Thoracic aorta (tissue), 2 donors: ENCODE measurements at regions not wholly inside any gene's neighbourhood (a gene's known extent, or its start where the extent isn't known, plus 50 kb on each side); places are given as distances from the start of the nearest gene placed in this dataset.

Experiments used
- ATAC-seq: fragments of 150-250 bp; one replicate; pipeline ENCODE4 v1.8.0; 2017; ENCODE audit warnings: low read depth; ENCODE audit not compliant: insufficient number of reproducible peaks, low FRiP score
- DNase-seq: peaks from one replicate; pipeline ENCODE4 v3.0.0-alpha.2; 2020; ENCODE audit warnings: low spot score
- H3K27ac ChIP-seq, 2 donors: fragments of 200-600 bp; sonication (generic); 1 replicate in 1 of 2; 2 replicates in 1 of 2; pipeline ENCODE4 v1.5.1; 2016; ENCODE audit warnings: mild to moderate bottlenecking in 2 of 2, moderate library complexity in 2 of 2
- H3K27me3 ChIP-seq: fragments of 200-600 bp; sonication (generic); replicated peaks from 2 replicates; pipeline ENCODE4 v1.6.0; 2016; ENCODE audit warnings: mild to moderate bottlenecking; ENCODE audit not compliant: insufficient read depth
- H3K36me3 ChIP-seq: fragments of 200-600 bp; sonication (generic); one replicate; pipeline ENCODE4 v1.5.1; 2016
- H3K4me1 ChIP-seq, 2 donors: fragments of 200-600 bp; sonication (generic); 1 replicate in 1 of 2; 2 replicates in 1 of 2; pipeline versions ENCODE4 v1.5.1 to v1.6.0; 2016; ENCODE audit warnings: low read depth in 2 of 2, mild to moderate bottlenecking in 1 of 2; ENCODE audit not compliant: control insufficient read depth in 1 of 2
- H3K4me3 ChIP-seq: fragments of 200-600 bp; sonication (generic); 2 replicates; pipeline ENCODE4 v1.5.1; 2016; ENCODE audit warnings: mild to moderate bottlenecking
- H3K9me3 ChIP-seq: fragments of 200-600 bp; sonication (generic); 2 replicates; pipeline ENCODE4 v1.5.1; 2016
- TF ChIP-seq, protein P1 (sequence below): fragments of 200-600 bp; sonication (generic); IDR thresholded peaks from one replicate; pipeline ENCODE4 v1.5.1; 2019; ENCODE audit warnings: antibody characterized with exemption

DNA sequence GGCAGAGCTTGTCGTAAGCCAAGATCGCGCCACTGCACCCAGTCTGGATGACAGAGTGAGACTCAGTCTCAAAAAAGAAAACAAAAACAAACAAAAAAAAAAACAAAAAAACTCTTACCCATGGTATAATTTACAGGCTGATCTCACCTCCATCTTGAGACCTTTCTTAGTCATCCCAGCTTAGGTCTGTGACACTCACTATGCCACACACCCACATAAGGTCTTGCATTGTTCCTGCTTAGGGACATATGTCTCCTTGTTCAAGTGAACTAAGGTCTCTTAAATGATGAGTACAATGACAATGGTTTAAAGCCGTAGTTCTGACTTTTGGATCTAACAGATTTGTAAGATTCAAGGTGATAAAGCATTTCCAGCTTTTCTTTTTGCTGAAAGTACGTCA, 360.2 kb upstream of the ARHGEF26 start:
- TF ChIP-seq, protein P1, sequence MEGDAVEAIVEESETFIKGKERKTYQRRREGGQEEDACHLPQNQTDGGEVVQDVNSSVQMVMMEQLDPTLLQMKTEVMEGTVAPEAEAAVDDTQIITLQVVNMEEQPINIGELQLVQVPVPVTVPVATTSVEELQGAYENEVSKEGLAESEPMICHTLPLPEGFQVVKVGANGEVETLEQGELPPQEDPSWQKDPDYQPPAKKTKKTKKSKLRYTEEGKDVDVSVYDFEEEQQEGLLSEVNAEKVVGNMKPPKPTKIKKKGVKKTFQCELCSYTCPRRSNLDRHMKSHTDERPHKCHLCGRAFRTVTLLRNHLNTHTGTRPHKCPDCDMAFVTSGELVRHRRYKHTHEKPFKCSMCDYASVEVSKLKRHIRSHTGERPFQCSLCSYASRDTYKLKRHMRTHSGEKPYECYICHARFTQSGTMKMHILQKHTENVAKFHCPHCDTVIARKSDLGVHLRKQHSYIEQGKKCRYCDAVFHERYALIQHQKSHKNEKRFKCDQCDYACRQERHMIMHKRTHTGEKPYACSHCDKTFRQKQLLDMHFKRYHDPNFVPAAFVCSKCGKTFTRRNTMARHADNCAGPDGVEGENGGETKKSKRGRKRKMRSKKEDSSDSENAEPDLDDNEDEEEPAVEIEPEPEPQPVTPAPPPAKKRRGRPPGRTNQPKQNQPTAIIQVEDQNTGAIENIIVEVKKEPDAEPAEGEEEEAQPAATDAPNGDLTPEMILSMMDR = no peak
- no peak overlapping the region for H3K27ac ChIP-seq
- H3K4me1 ChIP-seq = peaks cover 0 to 6% of the 10 kb centered on the region in 2 donors
- no peaks in the 10 kb centered on the region for H3K27me3 ChIP-seq
- no peaks in the 10 kb centered on the region for H3K9me3 ChIP-seq
- no peak overlapping the region for H3K4me3 ChIP-seq
- DNase-seq (no peak), ATAC-seq (no peak)
- no peaks in the 10 kb centered on the region for H3K36me3 ChIP-seq

DNA sequence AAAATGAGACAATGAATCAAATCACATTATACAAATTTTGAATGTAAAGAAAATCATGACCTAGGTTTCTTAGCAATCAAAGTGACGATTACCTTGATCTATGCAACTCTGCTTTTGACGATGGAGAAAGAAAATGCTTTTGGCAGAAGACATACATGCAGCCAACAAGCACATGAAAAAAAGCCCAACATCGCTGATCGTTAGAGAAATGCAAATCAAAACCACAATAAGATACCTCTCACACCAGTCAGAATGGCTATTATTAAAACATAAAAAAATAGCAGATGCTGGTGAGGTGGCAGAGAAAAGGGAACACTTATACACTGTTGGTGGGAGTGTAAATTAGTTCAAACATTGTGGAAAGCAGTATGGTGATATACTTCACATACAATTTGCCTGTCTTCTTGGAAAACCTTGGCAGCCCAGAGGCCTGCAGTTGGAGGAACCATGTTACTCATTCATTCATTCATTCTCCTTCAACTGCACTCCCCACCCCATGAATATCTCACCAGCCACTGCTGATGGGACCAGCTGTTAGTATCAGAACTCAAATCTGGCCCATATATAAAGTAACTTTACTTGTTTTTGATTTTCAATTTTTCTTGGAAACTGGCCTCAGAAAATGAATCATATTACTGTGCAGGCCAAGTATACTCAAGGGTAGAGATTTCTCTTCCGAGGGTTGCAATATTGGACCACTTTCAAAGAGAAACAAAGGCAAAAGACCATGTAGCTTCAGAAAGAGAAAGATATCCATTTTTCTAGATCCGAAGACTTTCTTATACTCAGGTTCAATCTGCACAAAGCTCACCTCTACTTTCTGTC, 358.6 kb upstream of the ARHGEF26 start:
- Histone ChIP-seq H3K4me3 (no peak overlapping the region), H3K36me3 (no peaks in the 10 kb centered on the region), H3K9me3 (no peaks in the 10 kb centered on the region), H3K27ac (no peak overlapping the region), H3K4me1 (peaks cover 0 to 6% of the 10 kb centered on the region in 2 donors), H3K27me3 (no peaks in the 10 kb centered on the region)
- no peak for ATAC-seq
- TF ChIP-seq, protein P1 = no peak
- no peak for DNase-seq

DNA sequence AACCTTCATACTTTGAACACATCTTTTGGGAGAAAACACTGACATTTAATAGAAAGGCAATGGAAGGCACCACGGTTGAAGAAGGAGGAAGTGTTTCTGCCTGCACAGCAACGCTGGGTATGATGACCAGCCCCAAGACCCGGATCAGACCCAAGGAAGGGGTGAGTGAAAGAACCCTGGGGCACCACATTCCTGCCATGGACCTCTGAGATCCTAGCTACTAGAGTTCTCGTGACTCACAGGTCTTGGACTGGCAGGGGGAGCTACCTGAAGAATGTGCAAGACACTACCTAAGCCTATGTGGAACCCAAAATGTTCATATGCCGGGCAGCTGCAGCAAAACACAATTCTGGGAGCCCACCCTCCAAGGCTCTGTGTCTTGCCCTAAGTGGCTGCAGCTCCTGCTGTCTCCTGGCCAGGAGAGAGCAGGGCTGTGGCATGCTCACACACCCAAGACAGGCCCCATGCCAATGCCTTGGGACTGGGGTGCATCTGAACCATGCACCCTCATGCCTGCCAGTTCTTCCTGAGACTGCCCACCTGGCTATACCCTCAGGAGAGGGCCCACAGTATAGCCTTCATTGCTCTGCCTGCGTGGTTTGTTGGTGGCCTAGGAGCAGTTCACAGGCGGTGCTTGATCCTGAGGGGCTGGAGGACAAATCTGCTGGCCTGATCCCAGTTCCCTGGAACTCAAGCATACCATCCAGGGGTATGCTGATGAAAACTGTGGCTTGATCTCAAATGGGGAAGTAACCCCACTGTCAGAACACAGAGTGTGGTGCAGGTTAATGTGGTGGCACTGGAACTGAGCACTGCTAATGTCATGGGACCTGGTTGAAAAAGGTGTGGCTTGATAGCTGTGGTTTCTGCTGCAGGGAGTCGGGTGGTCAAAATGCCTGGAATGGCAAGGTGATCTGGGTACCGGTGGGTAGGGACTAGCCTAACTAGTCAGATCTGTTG, 353.3 kb upstream of the ARHGEF26 start:
- no peak for ATAC-seq
- Histone ChIP-seq H3K36me3 (no peaks in the 10 kb centered on the region), H3K4me3 (no peak overlapping the region), H3K9me3 (peaks cover 8% of the 10 kb centered on the region), H3K27ac (no peak overlapping the region), H3K27me3 (no peaks in the 10 kb centered on the region), H3K4me1 (peaks cover 0 to 2% of the 10 kb centered on the region in 2 donors)
- TF ChIP-seq, protein P1 = no peak
- no peak for DNase-seq

DNA sequence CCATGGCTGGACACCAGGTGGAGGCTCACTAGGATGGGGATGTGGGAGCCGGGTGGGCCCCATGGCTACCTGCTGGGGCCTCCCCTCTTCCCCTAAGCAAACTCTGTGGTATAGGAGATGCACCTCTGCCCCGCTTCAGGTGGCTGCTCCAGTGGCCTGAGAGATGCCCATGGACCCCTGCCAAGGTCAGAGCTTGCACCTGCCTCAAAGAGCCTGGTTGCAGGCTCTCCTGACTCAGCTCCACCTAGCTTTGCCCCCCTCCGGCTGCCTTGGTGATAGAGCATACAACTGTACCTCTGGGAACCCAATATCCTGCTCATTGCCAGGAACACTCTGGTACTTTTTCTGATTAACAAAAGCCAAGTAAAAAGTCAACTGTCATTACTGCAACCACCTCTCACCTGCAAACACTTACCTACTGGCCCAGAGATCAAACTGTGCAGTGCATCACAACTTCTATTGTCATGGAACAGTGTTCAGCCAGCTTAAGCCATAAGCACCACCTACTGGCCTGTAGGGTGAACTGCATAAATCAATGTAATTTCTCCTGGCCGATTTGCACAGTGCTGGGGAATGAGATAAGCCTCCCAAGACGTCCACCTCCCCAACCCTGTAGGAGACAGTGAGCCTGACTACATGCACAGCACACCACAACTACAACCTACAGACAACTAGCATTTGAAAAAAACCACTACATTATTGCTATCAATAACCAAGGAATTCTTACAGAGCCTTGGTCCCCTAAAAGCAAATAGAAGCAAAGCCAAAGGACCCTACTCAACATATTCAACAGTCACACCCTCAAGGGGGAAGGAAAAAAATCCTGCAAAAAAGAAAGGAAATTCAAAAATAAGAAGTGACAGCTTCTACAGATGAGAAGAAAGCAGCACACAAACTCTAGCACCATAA, 352.4 kb upstream of the ARHGEF26 start:
- Histone ChIP-seq H3K27me3 (no peaks in the 10 kb centered on the region), H3K9me3 (peaks cover 8% of the 10 kb centered on the region), H3K27ac (no peak overlapping the region), H3K4me1 (no peaks in the 10 kb centered on the region), H3K4me3 (no peak overlapping the region), H3K36me3 (no peaks in the 10 kb centered on the region)
- DNase-seq (no peak), ATAC-seq (no peak)
- TF ChIP-seq, protein P1 = peak; percentile 71
